ENCODE measurements at regions not wholly inside any gene's neighbourhood (a gene's known extent, or its start where the extent isn't known, plus 50 kb on each side); places are given as distances from the start of the nearest gene placed in this dataset.

GRCh38 chr9:81088341-81088740 lies 601.0 kb downstream of the TLE1 start:
- Histone ChIP-seq H3K4me1 (ENCODE audit: control insufficient read depth, insufficient read depth, low read length) (no peaks in the 10 kb centered on the region), H3K27me3 (ENCODE audit: control insufficient read depth, insufficient read depth, low read length) (no peaks in the 10 kb centered on the region), H3K9me3 (ENCODE audit: control insufficient read depth, insufficient read depth, low read length) (no peaks in the 10 kb centered on the region), H3K4me3 (ENCODE audit: low read depth, low read length) (no peak overlapping the region), H3K9ac (ENCODE audit: low read depth, low read length) (no peak overlapping the region), H3K36me3 (ENCODE audit: control insufficient read depth, insufficient read depth, low read length) (no peaks in the 10 kb centered on the region)

- no peak overlapping the region for H3K9ac ChIP-seq (ENCODE audit: low read depth, low read length)
- no peaks in the 10 kb centered on the region for H3K27me3 ChIP-seq (ENCODE audit: control insufficient read depth, insufficient read depth, low read length)
- no peaks in the 10 kb centered on the region for H3K36me3 ChIP-seq (ENCODE audit: control insufficient read depth, insufficient read depth, low read length)
- no peak overlapping the region for H3K4me3 ChIP-seq (ENCODE audit: low read depth, low read length)
- H3K9me3 ChIP-seq (ENCODE audit: control insufficient read depth, insufficient read depth, low read length), result no peaks in the 10 kb centered on the region
- no peaks in the 10 kb centered on the region for H3K4me1 ChIP-seq (ENCODE audit: control insufficient read depth, insufficient read depth, low read length)
Observed at GRCh38 chr9:81086416-81086815, 602.9 kb downstream of the TLE1 start.

- Histone ChIP-seq H3K4me1 (ENCODE audit: control insufficient read depth, insufficient read depth, low read length) (no peaks in the 10 kb centered on the region), H3K9me3 (ENCODE audit: control insufficient read depth, insufficient read depth, low read length) (no peaks in the 10 kb centered on the region), H3K9ac (ENCODE audit: low read depth, low read length) (no peak overlapping the region), H3K27me3 (ENCODE audit: control insufficient read depth, insufficient read depth, low read length) (no peaks in the 10 kb centered on the region), H3K36me3 (ENCODE audit: control insufficient read depth, insufficient read depth, low read length) (no peaks in the 10 kb centered on the region), H3K4me3 (ENCODE audit: low read depth, low read length) (no peak overlapping the region)
Observed at GRCh38 chr9:81083854-81084512, 605.4 kb downstream of the TLE1 start.

- Histone ChIP-seq H3K9ac (ENCODE audit: low read depth, low read length) (no peak overlapping the region), H3K9me3 (ENCODE audit: control insufficient read depth, insufficient read depth, low read length) (no peaks in the 10 kb centered on the region), H3K4me3 (ENCODE audit: low read depth, low read length) (no peak overlapping the region), H3K4me1 (ENCODE audit: control insufficient read depth, insufficient read depth, low read length) (no peaks in the 10 kb centered on the region), H3K27me3 (ENCODE audit: control insufficient read depth, insufficient read depth, low read length) (no peaks in the 10 kb centered on the region), H3K36me3 (ENCODE audit: control insufficient read depth, insufficient read depth, low read length) (no peaks in the 10 kb centered on the region)
Observed at GRCh38 chr9:81083067-81083466, 606.3 kb downstream of the TLE1 start.

- no peak overlapping the region for H3K4me3 ChIP-seq (ENCODE audit: low read depth, low read length)
- no peaks in the 10 kb centered on the region for H3K9me3 ChIP-seq (ENCODE audit: control insufficient read depth, insufficient read depth, low read length)
- H3K9ac ChIP-seq (ENCODE audit: low read depth, low read length), result no peak overlapping the region
- no peaks in the 10 kb centered on the region for H3K27me3 ChIP-seq (ENCODE audit: control insufficient read depth, insufficient read depth, low read length)
- no peaks in the 10 kb centered on the region for H3K4me1 ChIP-seq (ENCODE audit: control insufficient read depth, insufficient read depth, low read length)
- no peaks in the 10 kb centered on the region for H3K36me3 ChIP-seq (ENCODE audit: control insufficient read depth, insufficient read depth, low read length)
Observed at GRCh38 chr9:81082221-81082620, 607.1 kb downstream of the TLE1 start.

- H3K9ac ChIP-seq (ENCODE audit: low read depth, low read length), result no peak overlapping the region
- H3K9me3 ChIP-seq (ENCODE audit: control insufficient read depth, insufficient read depth, low read length), result no peaks in the 10 kb centered on the region
- no peaks in the 10 kb centered on the region for H3K4me1 ChIP-seq (ENCODE audit: control insufficient read depth, insufficient read depth, low read length)
- H3K36me3 ChIP-seq (ENCODE audit: control insufficient read depth, insufficient read depth, low read length), result no peaks in the 10 kb centered on the region
- H3K27me3 ChIP-seq (ENCODE audit: control insufficient read depth, insufficient read depth, low read length), result no peaks in the 10 kb centered on the region
- H3K4me3 ChIP-seq (ENCODE audit: low read depth, low read length), result no peak overlapping the region
Observed at GRCh38 chr9:81080900-81081299, 608.4 kb downstream of the TLE1 start.

GRCh38 chr9:81080185-81080584 lies 609.2 kb downstream of the TLE1 start:
- no peak overlapping the region for H3K4me3 ChIP-seq (ENCODE audit: low read depth, low read length)
- H3K9ac ChIP-seq (ENCODE audit: low read depth, low read length), result no peak overlapping the region
- H3K4me1 ChIP-seq (ENCODE audit: control insufficient read depth, insufficient read depth, low read length), result no peaks in the 10 kb centered on the region
- no peaks in the 10 kb centered on the region for H3K27me3 ChIP-seq (ENCODE audit: control insufficient read depth, insufficient read depth, low read length)
- H3K36me3 ChIP-seq (ENCODE audit: control insufficient read depth, insufficient read depth, low read length), result no peaks in the 10 kb centered on the region
- H3K9me3 ChIP-seq (ENCODE audit: control insufficient read depth, insufficient read depth, low read length), result no peaks in the 10 kb centered on the region

- Histone ChIP-seq H3K4me1 (ENCODE audit: control insufficient read depth, insufficient read depth, low read length) (no peaks in the 10 kb centered on the region), H3K27me3 (ENCODE audit: control insufficient read depth, insufficient read depth, low read length) (no peaks in the 10 kb centered on the region), H3K9ac (ENCODE audit: low read depth, low read length) (no peak overlapping the region), H3K36me3 (ENCODE audit: control insufficient read depth, insufficient read depth, low read length) (no peaks in the 10 kb centered on the region), H3K9me3 (ENCODE audit: control insufficient read depth, insufficient read depth, low read length) (no peaks in the 10 kb centered on the region), H3K4me3 (ENCODE audit: low read depth, low read length) (no peak overlapping the region)
Observed at GRCh38 chr9:81079055-81079454, 610.3 kb downstream of the TLE1 start.

GRCh38 chr9:81078555-81078954 lies 610.8 kb downstream of the TLE1 start:
- Histone ChIP-seq H3K27me3 (ENCODE audit: control insufficient read depth, insufficient read depth, low read length) (no peaks in the 10 kb centered on the region), H3K9me3 (ENCODE audit: control insufficient read depth, insufficient read depth, low read length) (no peaks in the 10 kb centered on the region), H3K9ac (ENCODE audit: low read depth, low read length) (no peak overlapping the region), H3K4me1 (ENCODE audit: control insufficient read depth, insufficient read depth, low read length) (no peaks in the 10 kb centered on the region), H3K36me3 (ENCODE audit: control insufficient read depth, insufficient read depth, low read length) (no peaks in the 10 kb centered on the region), H3K4me3 (ENCODE audit: low read depth, low read length) (no peak overlapping the region)

- H3K4me1 ChIP-seq (ENCODE audit: control insufficient read depth, insufficient read depth, low read length), result no peaks in the 10 kb centered on the region
- H3K9me3 ChIP-seq (ENCODE audit: control insufficient read depth, insufficient read depth, low read length), result no peaks in the 10 kb centered on the region
- no peak overlapping the region for H3K9ac ChIP-seq (ENCODE audit: low read depth, low read length)
- no peaks in the 10 kb centered on the region for H3K36me3 ChIP-seq (ENCODE audit: control insufficient read depth, insufficient read depth, low read length)
- H3K4me3 ChIP-seq (ENCODE audit: low read depth, low read length), result no peak overlapping the region
- H3K27me3 ChIP-seq (ENCODE audit: control insufficient read depth, insufficient read depth, low read length), result no peaks in the 10 kb centered on the region
Observed at GRCh38 chr9:81077572-81077971, 611.8 kb downstream of the TLE1 start.

- Histone ChIP-seq H3K36me3 (ENCODE audit: control insufficient read depth, insufficient read depth, low read length) (no peaks in the 10 kb centered on the region), H3K27me3 (ENCODE audit: control insufficient read depth, insufficient read depth, low read length) (no peaks in the 10 kb centered on the region), H3K4me1 (ENCODE audit: control insufficient read depth, insufficient read depth, low read length) (no peaks in the 10 kb centered on the region), H3K9ac (ENCODE audit: low read depth, low read length) (no peak overlapping the region), H3K4me3 (ENCODE audit: low read depth, low read length) (no peak overlapping the region), H3K9me3 (ENCODE audit: control insufficient read depth, insufficient read depth, low read length) (no peaks in the 10 kb centered on the region)
Observed at GRCh38 chr9:81076131-81076530, 613.2 kb downstream of the TLE1 start.

GRCh38 chr9:81074221-81074620 lies 615.1 kb downstream of the TLE1 start:
- no peaks in the 10 kb centered on the region for H3K36me3 ChIP-seq (ENCODE audit: control insufficient read depth, insufficient read depth, low read length)
- H3K27me3 ChIP-seq (ENCODE audit: control insufficient read depth, insufficient read depth, low read length), result no peaks in the 10 kb centered on the region
- H3K9me3 ChIP-seq (ENCODE audit: control insufficient read depth, insufficient read depth, low read length), result no peaks in the 10 kb centered on the region
- H3K9ac ChIP-seq (ENCODE audit: low read depth, low read length), result no peak overlapping the region
- no peaks in the 10 kb centered on the region for H3K4me1 ChIP-seq (ENCODE audit: control insufficient read depth, insufficient read depth, low read length)
- H3K4me3 ChIP-seq (ENCODE audit: low read depth, low read length), result no peak overlapping the region

Data from iPS-15b (cell line).